Kasumi-1 (cell line): ENCODE measurements at regions not wholly inside any gene's neighbourhood (a gene's known extent, or its start where the extent isn't known, plus 50 kb on each side); places are given as distances from the start of the nearest gene placed in this dataset.

ENCODE experiments used
- DNase-seq, 2 experiments: peaks; one replicate each; lab custom pipeline; 2025; lab: John Stamatoyannopoulos, UW

GRCh38 chr1:222911866-222912265 is 97.0 kb downstream of the DISP1 start:
- no peak for DNase-seq

DNA sequence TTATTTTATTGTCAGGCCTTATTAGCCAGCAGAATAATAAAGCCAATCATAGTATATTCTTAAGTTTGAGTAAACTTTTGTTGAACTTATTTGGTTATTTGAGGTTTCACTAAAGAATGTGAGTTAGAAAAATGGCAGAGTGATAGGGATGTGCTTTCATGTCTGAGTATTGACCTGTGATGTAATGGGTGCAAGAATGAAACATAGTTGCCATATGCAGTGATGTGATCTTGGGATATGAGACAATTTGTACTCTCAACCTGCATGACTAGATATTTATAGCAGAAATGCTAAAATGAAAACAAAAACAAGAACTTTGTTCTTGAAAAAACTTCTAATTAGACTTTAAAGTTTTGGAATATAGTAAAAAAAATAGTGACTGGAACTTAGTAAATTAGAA is 97.9 kb downstream of the DISP1 start:
- DNase-seq = no peak

DNA sequence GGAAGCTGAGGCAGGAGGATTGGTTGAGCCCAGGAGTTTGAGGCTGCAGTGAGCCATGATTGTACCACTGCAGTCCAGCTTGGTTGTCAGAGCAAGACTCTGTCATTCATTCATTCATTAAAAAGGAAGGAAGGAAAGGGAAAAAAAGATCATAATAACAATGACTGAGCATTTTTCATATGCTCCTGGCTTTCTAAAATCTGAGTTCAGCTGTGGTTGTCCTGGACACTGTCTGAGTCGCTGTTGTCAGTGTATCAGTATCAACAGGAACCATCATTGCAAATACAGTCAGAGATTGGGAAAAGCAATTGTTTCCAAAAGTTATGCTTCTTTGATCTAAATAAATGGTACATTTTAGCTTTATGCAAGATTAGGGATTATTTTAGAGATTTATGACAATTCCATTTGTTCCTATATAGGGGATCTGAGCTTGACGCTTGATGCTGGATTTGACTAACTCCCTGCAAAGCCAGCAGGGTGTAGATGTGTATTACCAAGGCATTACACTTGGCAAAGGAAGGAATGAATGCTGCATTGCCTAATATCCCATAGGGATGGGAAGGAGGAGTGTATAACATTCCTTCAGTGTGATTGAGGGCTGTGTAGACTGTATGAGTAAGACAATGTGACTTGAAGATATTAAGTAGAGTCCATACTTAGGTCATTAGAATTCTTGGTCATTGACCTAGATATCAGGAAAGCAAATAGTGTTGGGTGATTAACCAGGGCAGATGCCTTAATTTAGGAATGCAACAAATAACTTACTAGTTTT is 100.2 kb downstream of the DISP1 start:
- DNase-seq = no peak

DNA sequence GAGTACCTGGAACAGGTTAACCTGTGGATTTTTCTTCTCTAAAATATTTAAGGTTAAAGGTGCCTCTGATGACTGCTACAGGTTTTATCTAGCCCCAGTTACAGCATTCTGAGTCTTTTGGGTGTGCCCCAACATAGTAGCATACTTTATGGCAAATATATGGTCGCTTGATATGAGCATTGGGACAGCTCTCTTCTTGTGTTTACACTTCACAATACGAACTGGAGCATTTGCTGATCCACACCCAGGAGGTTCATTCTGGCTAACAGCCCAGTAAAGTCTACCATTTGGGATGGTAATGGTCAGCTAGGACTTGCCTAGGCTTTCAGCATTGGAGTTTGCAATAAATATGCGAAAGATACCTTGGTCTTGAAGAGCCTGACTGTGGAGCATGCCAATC is 101.3 kb downstream of the DISP1 start:
- no peak for DNase-seq

DNA sequence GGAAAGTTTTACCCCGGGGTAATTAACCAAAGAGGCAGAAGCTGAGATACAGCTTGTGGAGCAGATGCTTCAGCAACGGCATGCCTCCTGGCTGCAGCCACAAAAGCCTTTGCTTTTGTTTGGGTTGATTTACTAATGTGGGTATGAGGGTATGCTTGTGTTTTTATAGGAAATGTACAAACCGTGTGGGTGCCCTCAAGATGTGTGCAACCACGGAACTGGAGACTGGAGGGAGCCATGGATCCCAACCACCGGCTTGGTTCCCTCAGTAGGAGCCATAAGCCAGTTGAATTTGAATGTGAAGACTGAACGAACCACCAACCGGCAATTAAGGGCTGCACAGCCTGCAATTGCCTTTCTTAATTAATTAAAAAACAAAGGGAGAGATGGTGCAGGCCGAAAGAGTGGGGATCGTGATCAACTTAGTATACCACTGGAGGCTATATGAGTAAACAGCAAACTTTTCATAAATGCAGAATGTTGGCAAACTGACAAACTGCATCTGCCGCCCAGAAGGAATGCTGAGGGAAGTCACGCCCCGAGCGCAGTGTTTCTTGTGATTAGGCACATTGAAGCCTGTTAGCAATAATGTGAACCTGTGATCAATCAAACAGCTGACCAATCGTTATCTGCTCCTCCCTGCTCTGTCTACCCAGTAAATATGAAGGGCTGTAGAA is 104.1 kb downstream of the DISP1 start:
- DNase-seq = no peak

- no peak for DNase-seq
Observed at GRCh38 chr1:222919478-222919865, 104.6 kb downstream of the DISP1 start.

GRCh38 chr1:222920169-222920568 is 105.3 kb downstream of the DISP1 start:
- no peak for DNase-seq

DNA sequence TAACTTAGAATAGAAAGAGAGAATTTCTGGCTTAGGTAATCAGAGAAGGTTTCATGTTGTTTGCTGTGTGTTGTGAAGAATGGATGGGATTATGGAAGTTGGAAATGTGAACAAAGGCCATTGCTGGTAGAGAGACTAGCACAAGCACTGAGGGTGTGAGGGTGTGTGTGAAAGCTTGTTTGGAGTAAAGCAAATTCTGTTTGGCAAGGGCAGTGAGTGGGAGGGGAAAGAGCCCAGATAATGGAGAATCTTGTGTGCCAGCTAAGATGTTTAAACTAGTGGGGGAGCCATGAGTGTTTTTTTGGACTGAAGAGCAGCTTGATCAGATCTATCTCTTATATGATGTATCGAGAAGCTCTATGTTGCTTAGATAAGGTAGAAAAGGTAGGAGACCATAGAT is 107.1 kb downstream of the DISP1 start:
- DNase-seq = no peak

GRCh38 chr1:222923506-222923905 is 108.7 kb downstream of the DISP1 start:
- no peak for DNase-seq

- DNase-seq = no peak
Observed at GRCh38 chr1:222924136-222924706, 109.4 kb downstream of the DISP1 start.

- DNase-seq = no peak
Observed at GRCh38 chr1:222926566-222926965, 111.7 kb downstream of the DISP1 start.

DNA sequence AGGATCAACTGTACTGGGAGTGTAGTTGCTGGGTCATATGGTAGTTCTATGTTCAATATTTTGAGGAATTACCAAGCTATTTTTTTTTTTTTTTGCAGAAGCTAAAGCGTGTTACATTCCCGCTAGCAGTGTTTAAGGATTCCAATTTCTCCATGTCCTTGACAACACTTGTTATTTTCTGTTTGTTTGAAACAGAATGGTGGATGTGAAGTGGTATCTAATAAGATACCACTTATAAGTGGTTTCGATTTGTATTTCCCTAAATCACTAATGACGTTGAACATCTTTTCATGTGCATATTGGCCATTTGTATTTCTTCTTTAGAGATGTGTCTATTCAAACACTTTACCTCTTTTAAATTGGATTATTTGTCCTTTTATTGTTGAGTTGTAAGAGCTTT is 112.2 kb downstream of the DISP1 start:
- no peak for DNase-seq

GRCh38 chr1:222928212-222928611 is 113.4 kb downstream of the DISP1 start:
- DNase-seq = no peak

DNA sequence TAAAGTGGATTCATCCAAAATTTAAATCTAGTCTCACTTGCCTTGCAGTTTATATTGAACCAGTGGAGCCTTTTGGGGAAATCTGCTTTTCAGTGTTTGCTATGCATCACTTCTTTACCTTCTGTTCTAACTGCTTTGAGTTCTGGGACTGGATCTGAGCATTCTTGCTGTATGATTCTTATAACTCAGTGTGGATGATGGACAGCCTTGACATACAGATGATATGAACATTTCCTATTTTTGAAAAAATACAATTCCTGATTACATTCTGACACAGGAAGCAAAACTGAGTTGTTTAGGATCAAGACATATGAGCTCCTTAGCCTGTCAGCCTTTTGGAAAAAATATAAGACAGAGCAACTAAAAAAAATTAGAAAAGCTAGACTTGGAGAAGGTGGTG is 115.2 kb downstream of the DISP1 start:
- no peak for DNase-seq

- DNase-seq = no peak
Observed at GRCh38 chr1:222931023-222931422, 116.2 kb downstream of the DISP1 start.

GRCh38 chr1:222933273-222933672 is 118.4 kb downstream of the DISP1 start:
- DNase-seq = no peak

DNA sequence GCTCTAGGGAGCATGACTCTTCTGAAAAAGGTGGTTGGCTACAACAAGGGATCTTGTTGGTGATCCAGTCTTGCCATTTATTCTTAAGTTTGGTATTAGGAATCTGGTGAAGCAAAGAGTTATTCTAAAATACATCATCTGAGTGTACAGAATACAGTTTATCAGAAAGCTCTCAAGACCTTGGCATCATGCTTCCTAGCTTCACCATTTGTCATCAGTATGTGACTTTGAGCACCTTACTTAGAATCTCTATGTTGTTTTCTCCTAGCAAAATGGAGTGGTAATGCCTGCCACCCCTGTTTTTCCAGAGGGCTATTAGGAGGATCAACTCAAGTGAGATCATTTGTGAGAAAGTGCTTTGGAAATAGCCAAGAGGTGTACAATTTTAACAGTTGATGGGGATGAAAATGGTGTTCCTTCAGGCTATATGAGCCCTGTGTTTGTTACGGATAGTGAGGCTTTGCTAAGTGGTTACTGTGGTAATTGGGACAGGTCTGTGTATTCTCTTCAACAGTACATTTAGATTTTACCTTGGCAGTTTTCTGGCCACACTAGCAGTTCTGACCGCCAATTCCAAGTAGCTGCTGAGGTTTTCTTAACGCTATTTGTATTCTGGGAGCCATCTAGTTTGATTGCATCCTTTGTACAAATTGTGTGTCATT is 120.5 kb downstream of the DISP1 start:
- DNase-seq = no peak

DNA sequence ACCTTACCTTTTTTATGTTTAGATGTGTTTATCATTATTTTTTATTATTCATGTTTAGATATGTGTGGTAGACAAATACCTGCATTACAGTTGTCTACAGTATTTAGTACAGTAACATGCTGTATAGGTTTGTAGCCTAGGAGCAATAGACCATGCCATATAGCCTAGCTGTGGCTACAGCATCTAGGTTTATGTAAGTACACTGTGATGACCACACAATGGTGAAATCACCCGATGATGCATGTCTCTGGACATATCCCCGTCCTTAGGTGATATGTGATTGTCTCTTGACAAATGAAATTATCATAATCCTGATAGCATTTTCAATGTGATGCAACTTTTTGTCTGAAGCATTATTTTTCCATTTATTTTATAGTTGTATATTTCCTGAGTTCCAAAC is 121.2 kb downstream of the DISP1 start:
- DNase-seq = no peak

GRCh38 chr1:222938986-222939385 is 124.1 kb downstream of the DISP1 start:
- no peak for DNase-seq

- no peak for DNase-seq
Observed at GRCh38 chr1:222940095-222940494, 125.3 kb downstream of the DISP1 start.

DNA sequence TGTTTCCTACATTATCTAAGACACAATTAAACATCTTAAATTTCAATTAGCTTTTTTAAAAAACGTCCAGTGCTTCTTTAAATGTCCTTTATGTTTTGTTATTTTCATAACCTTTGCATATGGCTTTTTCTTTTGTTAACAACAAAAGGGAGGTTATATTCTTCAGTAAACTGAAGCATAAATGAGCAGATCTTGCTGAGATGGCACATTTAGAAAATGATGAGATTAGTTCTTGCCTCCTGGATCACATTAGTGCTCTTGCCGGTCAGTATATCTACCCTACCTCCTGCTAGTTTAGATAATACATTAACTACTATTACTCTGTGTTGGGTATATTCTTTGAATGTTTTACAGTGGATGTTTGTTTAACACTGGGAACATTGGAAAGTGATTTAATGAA is 126.1 kb downstream of the DISP1 start:
- no peak for DNase-seq

- DNase-seq = no peak
Observed at GRCh38 chr1:222941425-222941824, 126.6 kb downstream of the DISP1 start.

- DNase-seq = no peak
Observed at GRCh38 chr1:222946436-222946835, 131.6 kb downstream of the DISP1 start.
